Neural progenitor cell (in vitro differentiated cells): ENCODE measurements at regions not wholly inside any gene's neighbourhood (a gene's known extent, or its start where the extent isn't known, plus 50 kb on each side); places are given as distances from the start of the nearest gene placed in this dataset.

Experiments
- EZH2 ChIP-seq: fragments of 200-600 bp; sonication (generic); IDR thresholded peaks from 2 replicates; pipeline ENCODE4 v1.6.1; 2017; ENCODE audit warnings: antibody characterized with exemption, mild to moderate bottlenecking, moderate library complexity
- TF ChIP-seq, protein P1 (sequence below): fragments of 200-600 bp; sonication (generic); IDR thresholded peaks from 2 replicates; pipeline ENCODE4 v1.5.1; 2017; ENCODE audit warnings: antibody characterized with exemption, mild to moderate bottlenecking

DNA sequence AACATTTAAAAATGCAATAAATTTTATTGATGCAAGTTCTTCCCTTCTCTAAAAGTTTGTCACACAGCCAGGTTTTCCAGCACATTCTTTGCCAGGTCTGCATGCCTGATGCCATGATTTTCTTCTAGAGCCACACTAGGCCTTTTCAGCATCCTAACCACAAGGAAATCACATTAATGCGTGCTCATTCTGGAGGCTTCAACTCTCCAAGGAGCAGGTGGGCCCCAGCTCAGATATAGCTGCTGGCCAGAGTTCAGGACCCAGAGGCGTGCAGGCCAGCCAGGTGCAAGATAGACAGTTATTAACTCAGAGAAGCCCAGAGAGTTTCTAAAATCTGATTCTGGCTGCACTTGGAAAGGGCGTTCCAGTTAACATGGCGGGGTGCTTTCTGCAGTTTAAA, 124.5 kb upstream of the MAF start:
- no peak for TF ChIP-seq EZH2
- TF ChIP-seq, protein P1, sequence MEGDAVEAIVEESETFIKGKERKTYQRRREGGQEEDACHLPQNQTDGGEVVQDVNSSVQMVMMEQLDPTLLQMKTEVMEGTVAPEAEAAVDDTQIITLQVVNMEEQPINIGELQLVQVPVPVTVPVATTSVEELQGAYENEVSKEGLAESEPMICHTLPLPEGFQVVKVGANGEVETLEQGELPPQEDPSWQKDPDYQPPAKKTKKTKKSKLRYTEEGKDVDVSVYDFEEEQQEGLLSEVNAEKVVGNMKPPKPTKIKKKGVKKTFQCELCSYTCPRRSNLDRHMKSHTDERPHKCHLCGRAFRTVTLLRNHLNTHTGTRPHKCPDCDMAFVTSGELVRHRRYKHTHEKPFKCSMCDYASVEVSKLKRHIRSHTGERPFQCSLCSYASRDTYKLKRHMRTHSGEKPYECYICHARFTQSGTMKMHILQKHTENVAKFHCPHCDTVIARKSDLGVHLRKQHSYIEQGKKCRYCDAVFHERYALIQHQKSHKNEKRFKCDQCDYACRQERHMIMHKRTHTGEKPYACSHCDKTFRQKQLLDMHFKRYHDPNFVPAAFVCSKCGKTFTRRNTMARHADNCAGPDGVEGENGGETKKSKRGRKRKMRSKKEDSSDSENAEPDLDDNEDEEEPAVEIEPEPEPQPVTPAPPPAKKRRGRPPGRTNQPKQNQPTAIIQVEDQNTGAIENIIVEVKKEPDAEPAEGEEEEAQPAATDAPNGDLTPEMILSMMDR = no peak
